RPMI7951 (cell line): ENCODE measurements at regions not wholly inside any gene's neighbourhood (a gene's known extent, or its start where the extent isn't known, plus 50 kb on each side); places are given as distances from the start of the nearest gene placed in this dataset.
"Not testable (repeated sequence)": the region's sequence is repeated elsewhere in the genome, so short reads cannot be mapped to it uniquely, and the experiment has no call there.

Experiments used
- DNase-seq: peaks from one replicate; pipeline ENCODE4 v3.0.0-alpha.2; 2012; ENCODE audit warnings: low read depth

GRCh38 chr3:59256230-59256629, 206.4 kb upstream of the CFAP20DC start:
- peak; percentile 35 for DNase-seq

GRCh38 chr3:59254976-59255375, 205.2 kb upstream of the CFAP20DC start:
- no peak for DNase-seq

- DNase-seq, result no peak
Measured at GRCh38 chr3:59254433-59254832, 204.6 kb upstream of the CFAP20DC start.

- DNase-seq, result no peak
Measured at GRCh38 chr3:59253523-59253922, 203.7 kb upstream of the CFAP20DC start.

GRCh38 chr3:59251869-59252268, 202.0 kb upstream of the CFAP20DC start:
- peak; percentile 78 for DNase-seq

GRCh38 chr3:59250600-59250999, 200.8 kb upstream of the CFAP20DC start:
- no peak for DNase-seq

GRCh38 chr3:59249698-59250361, 200.0 kb upstream of the CFAP20DC start:
- DNase-seq, result no peak

GRCh38 chr3:59249004-59249403, 199.2 kb upstream of the CFAP20DC start:
- DNase-seq, result peak; percentile 35

- DNase-seq, result peak; percentile 82
Measured at GRCh38 chr3:59247402-59247841, 197.6 kb upstream of the CFAP20DC start.

GRCh38 chr3:59246719-59247401, 197.0 kb upstream of the CFAP20DC start:
- DNase-seq, result no peak

- DNase-seq, result peak; percentile 97
Measured at GRCh38 chr3:59245859-59246501, 196.2 kb upstream of the CFAP20DC start.

GRCh38 chr3:59245300-59245858, 195.6 kb upstream of the CFAP20DC start:
- DNase-seq, result peak; percentile 83

- DNase-seq, result peak; percentile 39
Measured at GRCh38 chr3:59244343-59244742, 194.5 kb upstream of the CFAP20DC start.

- no peak for DNase-seq
Measured at GRCh38 chr3:59243476-59243875, 193.7 kb upstream of the CFAP20DC start.

- no peak for DNase-seq
Measured at GRCh38 chr3:59240666-59241255, 190.9 kb upstream of the CFAP20DC start.

GRCh38 chr3:59237121-59237520, 187.3 kb upstream of the CFAP20DC start:
- peak; percentile 58 for DNase-seq

GRCh38 chr3:59235634-59236012, 185.8 kb upstream of the CFAP20DC start:
- no peak for DNase-seq

GRCh38 chr3:59234884-59235633, 185.2 kb upstream of the CFAP20DC start:
- DNase-seq, result no peak

GRCh38 chr3:59230379-59230778, 180.6 kb upstream of the CFAP20DC start:
- DNase-seq, result not testable (repeated sequence)

- no peak for DNase-seq
Measured at GRCh38 chr3:59213860-59214259, 164.0 kb upstream of the CFAP20DC start.

GRCh38 chr3:59212128-59212779, 162.4 kb upstream of the CFAP20DC start:
- peak; percentile 64 for DNase-seq
